ENCODE measurements at regions not wholly inside any gene's neighbourhood (a gene's known extent, or its start where the extent isn't known, plus 50 kb on each side); places are given as distances from the start of the nearest gene placed in this dataset.

DNA sequence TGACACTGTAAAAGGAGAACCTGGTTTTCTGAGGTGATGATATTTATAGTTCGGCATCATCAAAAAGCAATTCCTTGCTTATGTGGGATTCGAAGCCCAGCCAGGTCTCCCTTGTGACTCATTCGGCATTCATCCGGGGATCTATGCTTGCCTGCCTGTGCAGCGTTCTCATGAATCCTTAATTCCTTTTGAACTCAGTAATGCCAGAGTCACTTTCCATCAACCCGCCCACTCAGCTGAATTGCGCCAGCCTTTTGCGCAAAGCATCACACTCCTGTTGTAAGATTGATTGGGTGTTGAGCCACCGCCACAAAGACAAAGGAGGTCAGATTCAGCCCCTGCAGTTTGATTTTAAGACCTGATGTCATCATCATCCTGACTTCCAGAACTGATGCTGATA is 128.6 kb downstream of the SLC17A6 start:
- TF ChIP-seq, protein P1, sequence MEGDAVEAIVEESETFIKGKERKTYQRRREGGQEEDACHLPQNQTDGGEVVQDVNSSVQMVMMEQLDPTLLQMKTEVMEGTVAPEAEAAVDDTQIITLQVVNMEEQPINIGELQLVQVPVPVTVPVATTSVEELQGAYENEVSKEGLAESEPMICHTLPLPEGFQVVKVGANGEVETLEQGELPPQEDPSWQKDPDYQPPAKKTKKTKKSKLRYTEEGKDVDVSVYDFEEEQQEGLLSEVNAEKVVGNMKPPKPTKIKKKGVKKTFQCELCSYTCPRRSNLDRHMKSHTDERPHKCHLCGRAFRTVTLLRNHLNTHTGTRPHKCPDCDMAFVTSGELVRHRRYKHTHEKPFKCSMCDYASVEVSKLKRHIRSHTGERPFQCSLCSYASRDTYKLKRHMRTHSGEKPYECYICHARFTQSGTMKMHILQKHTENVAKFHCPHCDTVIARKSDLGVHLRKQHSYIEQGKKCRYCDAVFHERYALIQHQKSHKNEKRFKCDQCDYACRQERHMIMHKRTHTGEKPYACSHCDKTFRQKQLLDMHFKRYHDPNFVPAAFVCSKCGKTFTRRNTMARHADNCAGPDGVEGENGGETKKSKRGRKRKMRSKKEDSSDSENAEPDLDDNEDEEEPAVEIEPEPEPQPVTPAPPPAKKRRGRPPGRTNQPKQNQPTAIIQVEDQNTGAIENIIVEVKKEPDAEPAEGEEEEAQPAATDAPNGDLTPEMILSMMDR (conservative IDR thresholded peaks at IDR 0.05; ENCODE audit: low read length), result no peak
- no peak for TF ChIP-seq EZH2phosphoT487 (IDR thresholded peaks at IDR 0.05; ENCODE audit: borderline replicate concordance, low read depth, low read length)
